GM19023 (cell line): ENCODE measurements at regions not wholly inside any gene's neighbourhood (a gene's known extent, or its start where the extent isn't known, plus 50 kb on each side); places are given as distances from the start of the nearest gene placed in this dataset.

Source experiments
- ATAC-seq: cut with Tn5 transposase; IDR thresholded peaks from one replicate; pipeline ENCODE4 v1.9.1; 2021; ENCODE audit warnings: mild to moderate bottlenecking, moderate library complexity; ENCODE audit not compliant: unreplicated experiment

DNA sequence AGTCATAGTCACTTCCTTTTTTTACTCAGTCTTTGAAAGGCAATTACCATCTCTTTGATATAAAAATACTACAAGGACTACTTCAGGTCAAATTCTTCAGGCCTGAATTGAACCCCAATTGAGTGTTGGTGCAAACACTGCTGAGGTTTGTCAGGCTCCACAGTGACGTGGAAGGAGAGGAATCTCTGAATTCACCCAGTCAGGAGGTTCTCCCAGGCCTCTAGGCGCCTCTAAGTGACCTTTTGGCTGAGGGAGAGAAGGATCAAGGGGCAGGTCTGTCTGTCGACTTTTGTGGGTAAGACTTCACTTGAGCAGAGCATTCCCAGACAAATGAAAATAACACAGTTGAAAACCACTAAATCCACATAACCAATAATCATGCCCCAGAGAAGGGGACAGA is 227.6 kb upstream of the CHRNA7 start:
- ATAC-seq: no peak

DNA sequence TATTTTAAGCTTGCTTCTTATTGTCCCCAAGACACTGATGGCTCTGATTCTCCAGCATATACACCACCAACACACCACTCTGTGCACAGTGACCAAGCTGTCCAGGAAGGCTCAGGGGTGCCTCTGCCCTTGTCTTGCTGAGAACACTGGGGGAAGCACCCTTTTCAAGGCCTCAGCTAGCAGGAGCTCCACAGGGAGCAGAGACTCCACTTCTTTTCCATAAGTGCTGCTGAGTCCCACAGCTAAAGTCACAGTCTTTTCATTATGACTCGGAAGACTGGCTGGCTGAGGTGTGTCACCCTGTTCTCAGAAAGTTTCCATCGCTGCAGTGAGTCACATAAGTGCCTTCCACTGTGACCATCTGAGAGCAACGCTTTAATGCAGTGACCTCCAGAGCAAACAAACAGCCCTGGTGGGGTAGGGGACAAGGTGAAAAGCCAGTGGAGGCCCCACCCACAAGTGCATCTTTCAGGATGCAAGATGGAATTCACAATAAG is 226.9 kb upstream of the CHRNA7 start:
- ATAC-seq: no peak

DNA sequence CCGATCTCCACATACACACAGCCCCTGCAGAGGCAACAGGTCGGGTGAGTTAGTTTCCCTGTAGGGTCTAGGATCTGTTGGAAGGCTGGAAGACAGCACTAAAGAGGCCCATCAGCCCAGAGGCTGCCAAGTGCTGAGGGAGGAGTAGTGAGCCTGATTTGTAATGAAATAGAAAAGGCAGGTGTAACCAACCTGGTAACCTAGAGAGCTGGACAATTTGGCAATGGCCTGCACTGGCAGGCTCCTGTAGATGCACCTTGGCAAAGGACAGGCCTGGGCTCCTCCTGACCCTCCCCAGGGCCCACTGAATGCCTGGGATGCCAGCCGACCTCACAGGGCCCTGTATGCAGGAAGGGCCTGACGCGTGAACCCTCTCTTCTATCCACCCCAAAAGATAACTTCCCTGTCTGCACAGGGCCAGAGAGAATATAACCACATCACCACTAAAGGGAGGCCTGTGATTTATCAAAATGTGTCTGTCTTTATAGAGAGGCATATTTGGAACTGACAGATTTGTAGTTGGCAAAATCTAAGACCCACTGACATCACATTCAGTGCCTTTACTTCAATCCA is 225.1 kb upstream of the CHRNA7 start:
- no peak for ATAC-seq

DNA sequence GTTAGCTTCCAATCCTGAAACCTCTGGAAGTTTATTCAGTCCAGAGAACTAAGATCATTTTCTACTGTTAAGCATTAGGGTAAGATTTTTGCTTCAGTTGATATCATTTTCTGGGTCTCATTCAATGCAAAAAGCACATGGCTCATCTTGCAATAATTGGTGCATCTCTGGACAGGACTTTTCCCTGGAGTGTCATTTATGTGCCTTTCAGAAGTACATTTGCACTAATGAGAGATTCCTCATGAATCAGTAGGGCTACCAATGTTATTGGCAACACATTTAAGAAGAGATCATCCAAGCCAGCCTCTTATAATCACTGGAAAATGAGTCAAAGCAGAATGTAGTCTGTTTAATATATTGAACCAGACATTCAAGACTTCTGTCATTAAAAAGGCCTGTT is 224.2 kb upstream of the CHRNA7 start:
- no peak for ATAC-seq

DNA sequence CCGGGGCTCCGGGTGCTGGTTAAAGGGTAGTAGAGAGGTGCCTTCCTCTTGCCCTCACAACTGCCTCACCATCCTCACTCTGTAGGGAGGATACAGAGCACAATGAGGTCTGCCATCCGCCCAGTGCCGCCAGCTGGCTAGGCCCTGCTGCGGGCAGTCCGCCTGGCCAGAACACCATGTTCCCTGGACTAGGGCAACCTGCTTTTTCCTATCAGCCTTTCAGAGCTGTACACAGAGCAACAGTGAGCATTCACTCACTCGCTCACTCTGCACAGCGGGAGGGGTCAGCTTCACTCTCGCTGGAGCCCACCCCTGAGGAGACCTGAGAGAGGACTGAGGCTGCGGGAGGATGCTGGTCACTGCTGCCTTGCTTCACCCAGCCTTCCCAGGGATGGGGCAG is 218.7 kb upstream of the CHRNA7 start:
- ATAC-seq: no peak

GRCh38 chr15:31814082-31814481 is 216.2 kb upstream of the CHRNA7 start:
- no peak for ATAC-seq

DNA sequence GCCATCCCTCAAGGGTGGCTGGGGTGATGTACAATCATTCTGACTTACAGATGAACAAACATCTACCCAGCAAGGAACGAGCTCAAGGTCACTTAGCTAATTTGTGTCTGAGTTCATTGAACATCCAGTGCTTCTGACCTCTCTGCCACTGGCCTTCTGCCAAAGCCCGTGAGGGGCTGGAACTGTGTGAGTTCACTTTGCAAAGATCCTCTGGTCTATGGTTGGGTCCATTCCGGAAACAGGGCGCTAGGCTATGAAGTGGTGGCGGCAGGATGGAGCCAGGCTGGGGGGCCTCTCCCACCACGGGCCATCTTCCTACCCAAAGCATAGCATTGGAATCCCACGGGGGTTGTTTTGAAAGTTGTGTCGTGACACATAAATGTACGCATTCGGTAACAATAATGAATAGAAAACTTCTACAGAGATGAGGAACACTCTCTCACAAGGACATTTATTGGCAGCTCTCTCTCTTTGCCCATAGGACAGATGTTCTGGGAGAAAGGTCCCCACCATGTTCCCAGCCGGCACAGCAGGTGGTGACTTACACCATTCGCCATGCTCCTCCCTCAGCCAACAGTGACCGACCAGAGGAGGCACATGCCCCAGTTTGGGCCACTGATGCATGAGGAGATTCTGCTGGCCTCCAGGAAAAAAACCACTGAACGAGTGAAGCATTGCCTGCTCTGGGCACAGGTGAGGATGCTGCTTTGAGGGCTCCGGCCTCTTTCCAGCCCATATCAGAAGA is 214.7 kb upstream of the CHRNA7 start:
- no peak for ATAC-seq

DNA sequence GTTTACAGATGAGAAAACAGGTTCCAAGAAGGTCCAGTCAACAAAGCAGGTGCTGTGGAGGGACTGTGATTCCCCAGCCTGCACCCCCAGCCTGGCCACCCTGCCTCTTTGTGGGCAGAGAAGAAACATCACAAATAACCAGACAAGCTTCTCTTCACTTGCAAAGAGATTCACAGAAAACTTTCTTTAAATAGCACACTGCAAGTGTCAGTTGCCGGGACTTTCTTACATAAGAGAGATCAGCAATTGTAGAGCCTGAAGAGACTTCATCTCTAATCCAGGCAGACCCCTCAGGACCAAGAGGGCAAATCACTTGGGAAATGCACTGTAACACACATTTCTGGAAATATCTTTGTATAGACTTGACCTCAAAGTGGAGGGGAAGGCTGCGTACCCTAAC is 207.9 kb upstream of the CHRNA7 start:
- no peak for ATAC-seq

- ATAC-seq: no peak
Measured at GRCh38 chr15:31824024-31824423, 206.3 kb upstream of the CHRNA7 start.

GRCh38 chr15:31828594-31828993 is 201.7 kb upstream of the CHRNA7 start:
- ATAC-seq: no peak

- ATAC-seq: no peak
Measured at GRCh38 chr15:31830591-31830990, 199.7 kb upstream of the CHRNA7 start.

DNA sequence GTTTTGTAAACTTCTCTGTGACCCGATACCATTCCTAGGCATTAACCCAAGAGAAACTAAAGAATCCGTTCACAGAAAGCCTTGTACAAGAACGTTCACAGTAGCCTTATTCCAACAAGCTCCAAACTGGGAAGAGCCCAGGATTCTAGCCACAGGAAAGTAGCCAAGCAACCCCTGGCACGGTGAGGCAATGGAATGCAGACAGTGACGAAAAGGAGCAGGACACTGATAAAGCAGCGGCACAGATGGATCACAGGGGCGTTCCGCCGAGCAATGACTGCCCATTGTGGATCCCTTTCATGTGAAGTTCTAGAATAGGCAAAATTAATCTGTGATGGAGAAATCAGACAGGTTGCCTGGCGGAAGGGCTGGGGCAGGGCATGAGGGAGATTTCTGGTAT is 198.7 kb upstream of the CHRNA7 start:
- ATAC-seq: no peak

GRCh38 chr15:31834654-31835053 is 195.7 kb upstream of the CHRNA7 start:
- ATAC-seq: no peak

- ATAC-seq: no peak
Measured at GRCh38 chr15:31839388-31839787, 190.9 kb upstream of the CHRNA7 start.

DNA sequence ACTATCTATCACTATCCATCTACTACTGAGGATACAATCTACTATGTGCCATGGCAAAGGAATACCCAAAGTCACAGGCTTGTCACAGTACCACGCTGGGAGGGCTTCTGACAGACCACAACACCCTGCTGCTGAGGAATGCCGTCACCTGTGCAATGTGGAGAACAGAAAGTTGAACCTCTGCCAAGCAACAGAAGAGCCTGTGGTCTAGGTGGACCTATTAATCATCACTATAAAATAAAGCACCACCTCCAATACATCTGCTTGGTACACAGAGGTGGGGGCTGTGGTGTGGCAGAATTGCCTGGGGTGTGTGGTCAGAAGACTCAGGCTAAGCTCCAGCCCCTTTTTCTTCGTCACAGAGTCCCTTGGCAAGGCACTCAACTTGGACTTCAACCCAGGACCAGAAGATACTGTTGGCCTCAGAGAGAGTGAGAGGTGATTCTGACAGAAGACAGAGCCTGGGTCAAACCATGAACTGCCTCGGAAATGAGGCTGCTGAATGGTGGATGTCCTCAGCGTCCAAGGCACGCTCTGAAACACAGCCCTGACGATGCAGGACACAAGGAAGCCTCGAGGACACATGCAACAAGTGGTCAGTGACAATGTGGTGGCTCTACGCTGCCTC is 189.4 kb upstream of the CHRNA7 start:
- no peak for ATAC-seq

GRCh38 chr15:31842532-31843195 is 187.7 kb upstream of the CHRNA7 start:
- no peak for ATAC-seq

DNA sequence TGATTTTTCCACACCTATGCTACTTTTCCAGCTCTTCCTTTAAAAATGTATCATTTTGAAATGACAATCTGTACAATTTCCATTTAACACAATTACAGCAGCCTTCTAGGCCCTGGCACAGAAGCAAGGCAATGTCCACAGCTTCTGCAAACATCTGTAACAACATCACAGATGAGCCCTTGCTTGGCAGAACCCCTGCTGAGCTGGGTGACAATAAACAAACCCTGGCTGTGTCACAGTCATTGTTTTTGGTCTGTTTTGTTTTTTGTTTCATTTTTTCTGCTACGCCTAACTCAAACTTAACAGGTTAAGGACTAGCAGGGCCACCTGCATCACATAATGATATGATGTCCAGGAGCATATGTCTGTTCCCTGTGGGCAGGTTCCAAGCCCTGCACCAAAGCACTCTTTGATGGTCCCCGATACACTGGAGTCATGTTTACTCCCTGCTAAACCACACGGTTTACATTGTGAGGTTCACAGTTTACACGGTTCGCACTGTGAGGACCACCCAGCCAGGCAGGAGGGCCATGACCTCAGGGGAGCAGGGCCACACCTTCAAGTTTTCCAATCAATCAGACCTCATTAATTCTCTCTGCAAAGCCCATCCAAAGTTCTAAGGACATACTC is 186.8 kb upstream of the CHRNA7 start:
- ATAC-seq: no peak

GRCh38 chr15:31845791-31846190 is 184.5 kb upstream of the CHRNA7 start:
- ATAC-seq: no peak

GRCh38 chr15:31847961-31848360 is 182.4 kb upstream of the CHRNA7 start:
- no peak for ATAC-seq

GRCh38 chr15:31848621-31849020 is 181.7 kb upstream of the CHRNA7 start:
- ATAC-seq: no peak
